ENCODE measurements at regions not wholly inside any gene's neighbourhood (a gene's known extent, or its start where the extent isn't known, plus 50 kb on each side); places are given as distances from the start of the nearest gene placed in this dataset.

DNA sequence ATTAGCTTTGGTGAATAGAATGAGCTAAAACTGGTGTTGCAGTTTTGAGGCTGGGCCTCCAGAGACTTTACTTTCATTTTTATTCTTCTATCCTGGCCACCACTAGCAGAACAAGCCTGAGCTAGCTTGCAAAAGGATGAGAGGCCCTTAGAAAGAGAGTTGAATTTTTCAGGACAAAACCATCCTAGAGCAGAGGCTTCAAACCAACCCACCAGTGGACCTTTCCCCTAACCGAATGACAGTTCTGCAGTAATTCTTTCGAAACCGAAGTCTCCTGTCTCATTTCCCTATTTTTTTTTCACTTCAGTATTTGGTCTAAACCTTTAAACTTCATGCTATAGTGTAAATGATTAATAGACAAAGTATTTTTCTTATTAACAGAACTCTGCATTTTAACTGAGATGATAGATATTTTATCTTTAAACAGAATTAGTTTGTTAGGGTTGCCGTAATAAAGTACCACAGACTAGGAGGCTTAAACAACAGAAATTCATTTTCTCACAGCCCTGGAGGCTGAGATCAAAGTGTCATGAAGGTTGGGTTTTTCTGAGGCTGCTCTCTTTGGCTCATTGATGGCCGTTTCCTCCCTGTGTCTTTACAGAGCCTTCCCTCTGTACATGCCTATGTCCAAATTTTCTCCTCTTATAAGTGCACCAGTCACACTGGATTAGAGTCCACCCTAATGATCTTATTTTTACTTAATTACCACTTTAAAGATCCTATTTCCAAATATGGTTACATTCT lies 80.6 kb upstream of the PAK5 start:
- no peak for DNase-seq

DNA sequence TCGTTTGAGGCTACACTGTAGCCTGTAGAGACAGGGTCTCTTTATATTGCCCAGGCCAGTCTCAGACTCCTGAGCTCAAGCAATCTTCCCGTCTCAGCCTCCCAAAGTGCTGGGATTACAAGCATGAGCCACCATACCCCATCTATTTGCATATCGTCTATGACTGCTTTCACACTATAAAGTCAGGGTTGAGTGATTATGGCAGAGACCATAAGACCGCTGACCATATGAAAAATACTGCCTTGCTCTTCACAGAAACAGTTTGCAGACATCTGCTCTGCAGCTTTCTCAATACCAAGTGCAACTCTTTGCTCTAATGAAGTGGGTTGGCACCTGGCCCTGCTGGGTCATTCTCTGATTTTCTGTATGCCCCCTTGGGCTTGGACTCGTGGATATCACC lies 79.5 kb upstream of the PAK5 start:
- no peak for DNase-seq

DNA sequence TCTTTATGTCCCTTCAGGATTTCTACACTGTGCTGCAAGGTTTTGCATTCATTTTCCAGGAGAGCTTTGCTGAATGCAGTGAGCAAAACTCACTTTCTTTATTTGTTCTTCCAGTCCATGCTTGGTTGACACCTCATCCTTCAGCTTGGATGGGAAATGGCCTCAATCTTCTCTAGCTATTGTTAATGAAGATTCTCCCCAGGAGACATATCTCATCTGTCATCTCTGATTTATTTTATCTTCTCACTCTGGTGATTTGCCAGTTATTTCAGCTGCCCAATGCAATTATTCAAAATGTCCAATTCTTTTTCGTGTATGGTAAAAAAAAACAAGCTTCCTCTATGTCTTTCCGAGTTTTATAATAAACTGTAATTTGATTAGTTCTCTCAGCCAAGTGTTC lies 77.9 kb upstream of the PAK5 start:
- no peak for DNase-seq

DNA sequence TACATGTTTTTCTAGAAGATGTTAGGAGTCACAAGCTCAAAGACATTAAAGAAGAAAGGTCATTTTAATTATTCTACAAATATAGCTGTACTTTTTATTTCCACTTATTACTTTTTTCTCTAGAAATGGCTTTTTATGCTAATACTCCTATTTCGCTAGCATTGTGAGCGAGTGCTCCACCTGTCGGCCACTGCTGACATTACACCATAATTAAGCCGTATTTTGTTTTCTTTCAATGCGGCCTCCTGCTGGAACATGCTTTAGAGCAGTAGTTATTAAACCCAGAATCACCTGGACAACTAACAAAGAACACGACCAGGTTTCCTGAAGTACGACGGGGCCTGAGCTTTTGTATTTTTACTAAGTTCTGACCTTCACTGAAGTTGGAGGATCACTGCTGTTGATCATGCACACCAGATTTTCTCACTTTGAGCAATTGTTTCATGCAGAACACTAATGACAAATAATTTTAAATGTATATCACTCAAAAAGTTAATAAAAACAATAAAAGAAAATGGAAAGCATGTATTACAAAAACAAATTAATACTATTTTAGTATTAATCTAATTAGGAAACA lies 74.1 kb upstream of the PAK5 start:
- peak; percentile 18 for DNase-seq

DNA sequence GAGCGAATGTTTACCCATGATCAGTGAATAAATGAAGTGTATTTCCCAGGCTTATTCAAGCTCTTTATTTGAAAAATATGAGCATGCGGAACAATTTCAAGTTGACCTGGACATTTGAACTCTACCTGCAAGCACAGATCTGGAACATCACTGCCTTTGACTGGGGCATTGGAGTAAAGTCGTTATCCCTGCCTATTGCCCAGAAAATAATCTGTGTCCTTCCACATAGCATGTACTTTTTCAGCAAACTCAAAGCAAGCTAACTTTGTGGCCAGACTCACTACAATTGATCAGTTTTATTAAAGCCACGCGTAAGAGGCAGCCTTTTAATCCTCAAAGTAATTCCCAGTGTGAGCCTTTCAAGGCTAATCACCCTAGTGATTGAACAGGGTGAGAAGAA lies 73.4 kb upstream of the PAK5 start:
- no peak for DNase-seq

DNA sequence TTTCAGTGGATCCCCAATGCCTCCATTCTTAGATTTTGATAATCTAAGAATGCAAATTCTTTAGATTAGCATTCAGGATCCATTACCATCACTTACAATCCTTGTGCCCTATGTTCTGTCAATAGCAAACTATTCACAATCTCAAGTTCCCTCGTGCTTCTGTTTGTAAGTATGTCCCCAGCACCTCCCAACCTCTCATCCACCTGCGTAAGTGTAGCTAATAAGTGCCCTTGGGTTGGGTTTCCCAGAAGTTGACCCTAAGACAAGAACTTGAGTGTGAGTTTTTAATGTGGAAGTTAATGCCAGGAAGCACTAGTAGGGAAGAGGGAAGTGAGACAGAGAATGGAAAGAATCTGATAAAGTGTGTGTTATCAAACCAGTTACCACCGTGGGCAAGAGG lies 72.6 kb upstream of the PAK5 start:
- DNase-seq = no peak

DNA sequence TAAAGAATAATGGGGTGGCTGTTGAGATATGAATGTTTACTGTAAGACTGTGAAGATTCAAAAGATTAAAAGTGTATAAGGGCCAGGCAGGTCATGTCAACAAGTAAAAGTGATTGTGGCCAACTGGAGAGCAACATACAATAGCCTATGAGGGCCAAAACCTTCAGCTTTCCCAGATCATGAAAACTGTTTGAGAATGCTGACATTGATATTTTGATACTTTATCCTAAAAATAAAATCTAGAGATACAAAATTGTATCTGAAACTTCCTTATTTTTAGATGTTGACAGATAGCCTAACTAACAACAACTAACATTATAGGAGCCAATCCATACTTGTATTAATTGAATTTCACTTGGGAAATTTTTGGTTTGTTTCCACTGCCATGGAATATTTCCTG lies 70.3 kb upstream of the PAK5 start:
- no peak for DNase-seq

DNA sequence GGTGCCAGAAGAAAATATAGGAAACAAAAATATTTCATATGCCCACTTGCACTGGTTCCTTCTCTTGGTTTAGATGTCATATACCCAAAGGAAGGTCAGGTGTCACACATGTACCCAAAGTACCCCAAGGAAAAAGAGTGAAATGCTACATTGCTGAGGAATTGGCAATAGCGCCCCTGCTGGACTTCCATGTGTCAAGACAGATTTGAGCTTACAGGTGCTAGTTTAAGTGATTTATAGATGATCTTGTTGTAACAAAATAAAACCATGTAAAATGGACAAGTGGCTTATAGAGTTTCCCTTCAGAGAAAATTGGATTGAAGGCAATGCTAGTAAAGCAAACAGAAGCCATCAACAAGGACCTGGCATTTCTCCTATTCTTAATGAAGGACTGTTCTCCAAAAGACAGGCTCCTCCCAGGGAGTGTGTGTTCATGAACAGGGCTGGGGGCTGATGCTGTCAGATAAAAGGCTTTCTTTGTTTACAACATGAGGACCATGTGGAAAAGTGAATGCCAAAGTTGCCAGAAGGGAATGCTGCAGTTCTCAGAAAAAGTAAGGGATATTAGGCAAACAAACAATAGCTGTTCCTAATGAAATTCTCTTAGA lies 64.3 kb upstream of the PAK5 start:
- DNase-seq = no peak

DNA sequence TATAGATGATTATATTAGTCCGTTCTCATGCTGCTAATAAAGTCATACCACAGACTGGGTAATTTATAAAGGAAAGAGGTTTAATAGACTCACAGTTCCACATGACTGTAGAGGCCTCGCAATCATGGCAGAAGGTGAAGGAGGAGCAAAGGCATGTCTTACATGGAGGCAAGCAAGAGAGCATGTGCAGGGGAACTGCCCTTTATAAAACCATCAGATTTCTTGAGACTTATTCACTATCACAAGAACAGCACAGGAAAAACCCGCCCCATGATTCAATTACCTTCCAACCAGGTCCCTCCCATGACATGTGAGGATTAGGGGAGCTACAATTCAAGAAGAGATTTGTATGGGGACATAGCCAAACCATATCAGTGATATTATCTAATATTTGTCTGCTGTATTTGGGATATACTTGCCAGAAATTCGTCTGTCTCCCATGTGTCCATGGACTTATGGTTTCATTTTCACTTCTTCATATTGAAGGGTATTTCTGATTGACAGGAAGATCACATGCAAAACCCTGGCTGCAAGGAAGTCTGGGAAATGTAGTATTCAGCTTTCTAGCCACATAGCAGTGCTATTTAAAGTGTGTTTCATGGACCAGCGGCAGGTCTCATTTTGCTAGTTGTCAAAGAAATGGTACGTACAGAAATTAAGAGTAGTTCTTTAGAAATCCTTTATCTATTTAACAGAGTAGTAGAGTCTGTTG lies 50.5 kb upstream of the PAK5 start:
- no peak for DNase-seq
